ENCODE measurements at regions not wholly inside any gene's neighbourhood (a gene's known extent, or its start where the extent isn't known, plus 50 kb on each side); places are given as distances from the start of the nearest gene placed in this dataset.

DNA sequence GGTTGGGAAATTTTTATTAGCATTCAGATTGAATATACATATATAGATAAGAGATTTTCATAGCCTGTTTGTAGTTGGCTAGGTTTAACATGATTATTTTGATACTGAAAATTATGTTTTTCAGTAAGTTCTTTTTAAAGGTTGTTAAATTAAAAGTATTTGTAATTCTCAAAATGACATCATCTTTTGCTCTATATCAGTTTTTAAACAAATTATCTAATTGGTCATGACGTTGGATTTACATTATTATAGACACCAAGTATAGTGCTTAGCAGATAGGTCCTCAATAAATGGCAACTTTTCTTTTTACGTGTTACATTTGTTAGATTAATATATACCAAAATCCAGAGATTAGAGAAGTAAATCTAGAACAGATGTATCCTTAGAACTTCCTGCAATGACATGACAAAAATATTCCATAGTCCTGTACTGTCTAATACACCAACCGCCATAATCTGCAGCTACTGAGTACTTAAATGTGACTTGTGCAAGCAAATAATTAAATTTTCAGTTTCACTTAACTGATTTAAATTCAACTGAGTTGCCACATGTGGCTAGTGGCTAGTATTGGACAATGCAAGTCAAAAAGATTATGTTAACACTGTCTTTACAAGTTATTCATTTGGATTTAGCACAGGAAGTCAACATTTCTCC lies 1613.1 kb upstream of the TENM3 start:
- no peak for TF ChIP-seq CEBPB (IDR thresholded peaks at IDR 0.05; ENCODE audit: low read depth)
- TF ChIP-seq POLR2A (IDR thresholded peaks at IDR 0.05; ENCODE audit: borderline replicate concordance, extremely low read depth, insufficient read depth, insufficient read length): no peak
- TF ChIP-seq, protein P1, sequence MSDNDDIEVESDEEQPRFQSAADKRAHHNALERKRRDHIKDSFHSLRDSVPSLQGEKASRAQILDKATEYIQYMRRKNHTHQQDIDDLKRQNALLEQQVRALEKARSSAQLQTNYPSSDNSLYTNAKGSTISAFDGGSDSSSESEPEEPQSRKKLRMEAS (IDR thresholded peaks at IDR 0.05): no peak
- TF ChIP-seq EZH2phosphoT487 (IDR thresholded peaks at IDR 0.05; ENCODE audit: borderline replicate concordance): no peak
- no peak for TF ChIP-seq ZNF274 (IDR thresholded peaks at IDR 0.05; ENCODE audit: low read depth, low read length)
- no peak for TF ChIP-seq SIN3A (IDR thresholded peaks at IDR 0.05; ENCODE audit: low read depth)
- TF ChIP-seq POLR2AphosphoS5 (IDR thresholded peaks at IDR 0.05; ENCODE audit: low read depth, low read length): no peak
- no peak for TF ChIP-seq EGR1 (IDR thresholded peaks at IDR 0.05; ENCODE audit: low read depth)
- TF ChIP-seq ELF1 (IDR thresholded peaks at IDR 0.05; ENCODE audit: borderline replicate concordance, low read depth): no peak
- no peak for TF ChIP-seq YY1 (IDR thresholded peaks at IDR 0.05; ENCODE audit: extremely low read depth, insufficient replicate concordance, low read depth, low read length)
- no peak overlapping the region for H3K9ac ChIP-seq (ENCODE audit: low read length)
- intact Hi-C loops (cut with micrococcal nuclease): no loop called here
- CTCF ChIA-PET: no interaction called here
- ATAC-seq: no peak
- no peak overlapping the region for H2AFZ ChIP-seq (ENCODE audit: low read depth, low read length, poor library complexity, severe bottlenecking)
- no peaks in the 10 kb centered on the region for H3K9me3 ChIP-seq (ENCODE audit: control insufficient read depth in 1 of 2, insufficient read depth in 1 of 2, low read depth in 1 of 2, low read length in 2 of 2)
- no peak overlapping the region for H3K4me2 ChIP-seq (ENCODE audit: low read length)
- BruUV-seq (replicated peaks): no TSS peak
- no peak overlapping the region for H3K27ac ChIP-seq (ENCODE audit: low read depth, low read length)
- no peaks in the 10 kb centered on the region for H3K9me2 ChIP-seq (ENCODE audit: insufficient read depth)
- no peak overlapping the region for H3K4me3 ChIP-seq (replicated peaks in 1 of 2; ENCODE audit: low read depth in 1 of 2, low read length in 2 of 2)
- H3K4me1 ChIP-seq (ENCODE audit: control insufficient read depth in 1 of 2, insufficient read depth in 2 of 2, low read length in 2 of 2): no peaks in the 10 kb centered on the region
- H3K36me3 ChIP-seq (ENCODE audit: control insufficient read depth in 1 of 2, insufficient read depth in 2 of 2, low read length in 2 of 2): no peaks in the 10 kb centered on the region
- H3K27me3 ChIP-seq (ENCODE audit: insufficient read depth, low read length): no peaks in the 10 kb centered on the region
- no peaks in the 10 kb centered on the region for H4K20me1 ChIP-seq (ENCODE audit: insufficient read depth)
- no peaks in the 10 kb centered on the region for H3K79me2 ChIP-seq (ENCODE audit: insufficient read depth, low read length)
- RAD21 ChIA-PET (ENCODE audit: low non-redundant PET in 1 of 2, low total read pairs in 2 of 2, uncharacterized antibody in 2 of 2, unreplicated experiment in 2 of 2): no interaction called here
- POLR2A ChIA-PET: no interaction called here
- no peak for DNase-seq (ENCODE audit: low read depth, low spot score)

DNA sequence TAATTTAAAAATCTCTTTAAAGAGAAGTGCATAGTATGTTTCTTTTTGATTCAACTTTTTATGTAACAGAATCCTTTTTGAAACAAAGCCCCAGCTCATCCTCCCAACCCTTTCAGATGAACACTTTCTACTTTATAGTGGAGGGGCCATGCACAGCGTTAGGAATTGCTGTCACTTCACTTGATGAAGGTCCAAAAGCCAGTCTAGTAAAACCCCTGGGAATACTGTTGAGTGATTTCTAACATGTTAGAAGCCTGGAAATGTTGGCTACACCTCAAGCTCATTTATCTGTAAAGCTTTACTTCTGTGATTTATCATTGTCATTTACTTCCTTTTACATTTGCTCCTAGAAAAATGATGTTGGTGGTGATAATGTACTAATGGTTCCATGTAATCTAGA lies 1608.9 kb upstream of the TENM3 start:
- RAD21 ChIA-PET (ENCODE audit: low non-redundant PET in 1 of 2, low total read pairs in 2 of 2, uncharacterized antibody in 2 of 2, unreplicated experiment in 2 of 2): no interaction called here
- no peaks in the 10 kb centered on the region for H3K27me3 ChIP-seq (ENCODE audit: insufficient read depth, low read length)
- no peak overlapping the region for H3K9ac ChIP-seq (ENCODE audit: low read length)
- H3K79me2 ChIP-seq (ENCODE audit: insufficient read depth, low read length): no peaks in the 10 kb centered on the region
- H3K36me3 ChIP-seq (ENCODE audit: control insufficient read depth in 1 of 2, insufficient read depth in 2 of 2, low read length in 2 of 2): no peaks in the 10 kb centered on the region
- no peaks in the 10 kb centered on the region for H3K9me3 ChIP-seq (ENCODE audit: control insufficient read depth in 1 of 2, insufficient read depth in 1 of 2, low read depth in 1 of 2, low read length in 2 of 2)
- no peak overlapping the region for H3K4me3 ChIP-seq (replicated peaks in 1 of 2; ENCODE audit: low read depth in 1 of 2, low read length in 2 of 2)
- DNase-seq (ENCODE audit: low read depth, low spot score) (no peak), ATAC-seq (no peak)
- no peak overlapping the region for H2AFZ ChIP-seq (ENCODE audit: low read depth, low read length, poor library complexity, severe bottlenecking)
- H3K4me2 ChIP-seq (ENCODE audit: low read length): no peak overlapping the region
- H3K4me1 ChIP-seq (ENCODE audit: control insufficient read depth in 1 of 2, insufficient read depth in 2 of 2, low read length in 2 of 2): no peaks in the 10 kb centered on the region
- H3K27ac ChIP-seq (ENCODE audit: low read depth, low read length): no peak overlapping the region
- CTCF ChIA-PET: no interaction called here
- H3K9me2 ChIP-seq (ENCODE audit: insufficient read depth): no peaks in the 10 kb centered on the region
- POLR2A ChIA-PET: no interaction called here
- intact Hi-C loops (cut with micrococcal nuclease): no loop called here
- no TSS peak for BruUV-seq (replicated peaks)
- H4K20me1 ChIP-seq (ENCODE audit: insufficient read depth): no peaks in the 10 kb centered on the region
- no peak for TF ChIP-seq REST (IDR thresholded peaks at IDR 0.05; ENCODE audit: low read depth)
- TF ChIP-seq EZH2 (IDR thresholded peaks at IDR 0.05): no peak
- TF ChIP-seq ELF1 (IDR thresholded peaks at IDR 0.05; ENCODE audit: borderline replicate concordance, low read depth): no peak
- TF ChIP-seq ZBTB33 (IDR thresholded peaks at IDR 0.05; ENCODE audit: extremely low read depth, insufficient replicate concordance, low read length): no peak
- no peak for TF ChIP-seq POLR2AphosphoS5 (IDR thresholded peaks at IDR 0.05; ENCODE audit: low read depth, low read length)
- no peak for TF ChIP-seq JUND (IDR thresholded peaks at IDR 0.05)
- no peak for TF ChIP-seq POLR2A (IDR thresholded peaks at IDR 0.05; ENCODE audit: borderline replicate concordance, extremely low read depth, insufficient read depth, insufficient read length)
- TF ChIP-seq RAD21 (IDR thresholded peaks at IDR 0.05; ENCODE audit: low read depth): no peak

Data from HCT116 (cell line).